ENCODE measurements at regions not wholly inside any gene's neighbourhood (a gene's known extent, or its start where the extent isn't known, plus 50 kb on each side); places are given as distances from the start of the nearest gene placed in this dataset.
A peak's percentile ranks its signal among the peaks of the same experiment; 100 is the strongest.

GRCh38 chr6:102623201-102623600, 1229.7 kb downstream of the GRIK2 start:
- no peak for DNase-seq
- Histone ChIP-seq H3K36me3 (no peaks in the 10 kb centered on the region), H3K9me3 (no peaks in the 10 kb centered on the region), H3K4me1 (no peaks in the 10 kb centered on the region), H3K27me3 (no peaks in the 10 kb centered on the region), H3K27ac (no peak overlapping the region), H3K4me3 (no peak overlapping the region)
- ATAC-seq, result no peak
- TF ChIP-seq CTCF (IDR thresholded peaks at IDR 0.05), result no peak
- FAIRE-seq, result no peak
- intact Hi-C loops (cut with DNase I), result no loop called here

- ATAC-seq (peak in 1 of 4 donors; percentile 45), DNase-seq (no peak), FAIRE-seq (no peak)
- Histone ChIP-seq H3K4me1 (no peaks in the 10 kb centered on the region), H3K27me3 (no peaks in the 10 kb centered on the region), H3K9me3 (no peaks in the 10 kb centered on the region), H3K4me3 (no peak overlapping the region), H3K36me3 (no peaks in the 10 kb centered on the region), H3K27ac (no peak overlapping the region)
- WGBS, 2 donors, result 0 to 4% methylated on average over 2 of the region's 2 CpGs
- intact Hi-C loops (cut with DNase I), result no loop called here
- TF ChIP-seq CTCF (IDR thresholded peaks at IDR 0.05), result peak in 1 of 4 donors; percentile 7
These were observed 1226.1 kb downstream of the GRIK2 start for GRCh38 chr6:102619585-102619984.

GRCh38 chr6:102582569-102582968, 1189.1 kb downstream of the GRIK2 start:
- Histone ChIP-seq H3K27ac (no peak overlapping the region), H3K27me3 (no peaks in the 10 kb centered on the region), H3K36me3 (no peaks in the 10 kb centered on the region), H3K4me1 (no peaks in the 10 kb centered on the region), H3K9me3 (no peaks in the 10 kb centered on the region), H3K4me3 (no peak overlapping the region)
- intact Hi-C loops (cut with DNase I), result no loop called here
- ATAC-seq (no peak), FAIRE-seq (no peak), DNase-seq (peak in 3 of 6 donors; percentile 14 to 41 (median 29))
- TF ChIP-seq CTCF (IDR thresholded peaks at IDR 0.05), result no peak
- WGBS, 2 donors, result 70 to 74% methylated on average over 5 of the region's 5 CpGs

GRCh38 chr6:102581378-102582124, 1188.0 kb downstream of the GRIK2 start:
- ATAC-seq (no peak), FAIRE-seq (no peak), DNase-seq (peak in 3 of 6 donors; percentile 10 to 23 (median 21))
- intact Hi-C loops (cut with DNase I), result no loop called here
- WGBS, 2 donors, result 74 to 82% methylated on average over 11 of the region's 11 CpGs
- Histone ChIP-seq H3K36me3 (no peaks in the 10 kb centered on the region), H3K4me3 (no peak overlapping the region), H3K27me3 (no peaks in the 10 kb centered on the region), H3K27ac (no peak overlapping the region), H3K4me1 (no peaks in the 10 kb centered on the region), H3K9me3 (no peaks in the 10 kb centered on the region)
- no peak for TF ChIP-seq CTCF (IDR thresholded peaks at IDR 0.05)

GRCh38 chr6:102571236-102571908, 1177.9 kb downstream of the GRIK2 start:
- peaks cover 0 to 3% (median 0%) of the 10 kb centered on the region in 4 donors for H3K27me3 ChIP-seq
- H3K9me3 ChIP-seq, result no peaks in the 10 kb centered on the region
- no peaks in the 10 kb centered on the region for H3K4me1 ChIP-seq
- WGBS, 2 donors, result 25 to 38% methylated on average over 2 of the region's 2 CpGs
- no peak for FAIRE-seq
- no peak overlapping the region for H3K27ac ChIP-seq
- H3K4me3 ChIP-seq, result no peak overlapping the region
- no peak for TF ChIP-seq CTCF (IDR thresholded peaks at IDR 0.05)
- no peaks in the 10 kb centered on the region for H3K36me3 ChIP-seq
- intact Hi-C loops (cut with DNase I), result no loop called here
- no peak for ATAC-seq
- no peak for DNase-seq

All from pancreas (tissue), 10 donors.